SH-SY5Y (cell line): ENCODE measurements at regions not wholly inside any gene's neighbourhood (a gene's known extent, or its start where the extent isn't known, plus 50 kb on each side); places are given as distances from the start of the nearest gene placed in this dataset.

Experiments used
- GATA2 ChIP-seq: IDR thresholded peaks from 2 replicates; pipeline ENCODE4 v1.6.1; 2011; ENCODE audit warnings: mild to moderate bottlenecking, low read depth, low read length
- GATA3 ChIP-seq: IDR thresholded peaks from 2 replicates; pipeline ENCODE4 v1.6.1; 2011; ENCODE audit warnings: low read depth, mild to moderate bottlenecking, low read length, moderate library complexity

DNA sequence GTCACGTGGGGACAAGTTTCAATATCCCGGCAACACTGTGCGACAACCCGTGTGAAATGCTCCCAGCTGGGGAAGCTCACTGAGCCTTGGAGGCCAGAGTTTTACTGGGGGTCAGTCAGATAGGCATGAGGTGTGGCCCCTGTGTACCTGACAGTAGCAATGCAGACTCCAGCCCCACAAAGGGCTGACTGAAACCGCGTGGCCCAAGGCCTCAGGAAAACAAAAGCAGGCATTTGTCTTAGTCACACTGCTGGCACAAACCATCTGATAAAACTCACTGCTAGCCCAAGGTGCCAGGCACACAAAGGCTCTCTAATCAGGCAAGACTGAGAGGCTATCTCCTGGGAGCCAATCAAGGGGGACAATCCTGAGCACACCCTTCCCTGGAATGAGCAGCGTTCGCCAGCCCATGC lies 786.6 kb upstream of the RAB6C start:
- no peak for TF ChIP-seq GATA2
- no peak for TF ChIP-seq GATA3
